SK-N-SH (cell line): ENCODE measurements at regions not wholly inside any gene's neighbourhood (a gene's known extent, or its start where the extent isn't known, plus 50 kb on each side); places are given as distances from the start of the nearest gene placed in this dataset.
"Not testable (repeated sequence)": the region's sequence is repeated elsewhere in the genome, so short reads cannot be mapped to it uniquely, and the experiment has no call there.

Experiments
- CTCF ChIA-PET: fragments of 300-600, 350-600 bp; formaldehyde crosslinking; extraction: SDS; loops from one replicate; lab custom pipeline; 2021; lab: Yijun Ruan, JAX
- POLR2A ChIA-PET: fragments of 350-600 bp; sonication (Branson Sonifier 250); formaldehyde crosslinking; extraction: SDS; loops from one replicate; lab custom pipeline; 2020; ENCODE audit warnings: antibody characterized with exemption, inconsistent platforms; lab: Yijun Ruan, JAX
- DNase-seq: peaks from one replicate; pipeline ENCODE4 v3.0.0; 2012
- H2AFZ ChIP-seq: fragments of 200-600 bp; sonication (generic); 2 replicates; pipeline ENCODE4 v1.8.1; 2016; ENCODE audit warnings: antibody characterized with exemption, mild to moderate bottlenecking, low read depth
- H3F3A ChIP-seq: fragments of 200-600 bp; sonication (generic); replicated peaks from 2 replicates; pipeline ENCODE3; 2016; ENCODE audit warnings: antibody characterized with exemption, mild to moderate bottlenecking; ENCODE audit not compliant: insufficient read depth
- H3K27ac ChIP-seq, 2 experiments: fragments of 200-500 bp in 1 of 2; fragments of 200-600 bp in 1 of 2; sonication (Bioruptor generic) in 1 of 2; sonication (generic), shearing (Covaris generic) in 1 of 2; 2 replicates each; pipeline versions ENCODE4 v1.5.1 to v1.6.1; 2014 to 2016; ENCODE audit warnings: low read depth in 2 of 2, inconsistent platforms in 1 of 2, low read length in 1 of 2, mild to moderate bottlenecking in 1 of 2, mixed read lengths in 1 of 2
- H3K27me3 ChIP-seq: fragments of 200-600 bp; sonication (generic), shearing (Covaris generic); 2 replicates; pipeline ENCODE4 v1.6.1; 2016; ENCODE audit warnings: mixed run types; ENCODE audit not compliant: insufficient read depth
- H3K36me3 ChIP-seq, 2 experiments: fragments of 200-500 bp in 1 of 2; fragments of 200-600 bp in 1 of 2; sonication (Bioruptor generic) in 1 of 2; sonication (generic) in 1 of 2; replicated peaks in 1 of 2; 2 replicates each; pipeline versions ENCODE3 to v1.5.1; 2014 to 2016; ENCODE audit warnings: low read length in 1 of 2, mild to moderate bottlenecking in 1 of 2; ENCODE audit not compliant: insufficient read depth in 2 of 2, control insufficient read depth in 1 of 2
- H3K4me1 ChIP-seq, 2 experiments: fragments of 200-500 bp in 1 of 2; fragments of 200-600 bp in 1 of 2; sonication (Bioruptor generic) in 1 of 2; sonication (generic), shearing (Covaris generic) in 1 of 2; 2 replicates each; pipeline versions ENCODE4 v1.5.1 to v1.6.1; 2014 to 2016; ENCODE audit warnings: low read depth in 1 of 2, low read length in 1 of 2, mixed run types in 1 of 2; ENCODE audit not compliant: insufficient read depth in 2 of 2, control insufficient read depth in 1 of 2
- H3K4me2 ChIP-seq: fragments of 200-600 bp; sonication (generic), shearing (Covaris generic); 2 replicates; pipeline ENCODE4 v1.6.1; 2017; ENCODE audit warnings: mixed run types
- H3K4me3 ChIP-seq, 2 experiments: fragments of 200-500 bp in 1 of 2; fragments of 200-600 bp in 1 of 2; sonication (Bioruptor generic) in 1 of 2; sonication (generic), shearing (Covaris generic) in 1 of 2; 2 replicates each; pipeline versions ENCODE4 v1.5.1 to v1.8.1; 2014 to 2016; ENCODE audit warnings: low read depth in 2 of 2, inconsistent platforms in 1 of 2, low read length in 1 of 2, mild to moderate bottlenecking in 1 of 2, mixed read lengths in 1 of 2, moderate library complexity in 1 of 2
- H3K79me2 ChIP-seq: fragments of 200-600 bp; sonication (generic); 2 replicates; pipeline ENCODE4 v1.8.1; 2017; ENCODE audit warnings: mild to moderate bottlenecking; ENCODE audit not compliant: insufficient read depth
- H3K9ac ChIP-seq: fragments of 200-600 bp; sonication (generic); 2 replicates; pipeline ENCODE4 v1.6.1; 2017; ENCODE audit warnings: mixed run types
- H3K9me2 ChIP-seq: fragments of 200-600 bp; sonication (generic); 2 replicates; pipeline ENCODE4 v1.6.1; 2017; ENCODE audit warnings: mixed run types
- H3K9me3 ChIP-seq: fragments of 200-600 bp; sonication (generic); 2 replicates; pipeline ENCODE4 v1.6.1; 2017; ENCODE audit warnings: mixed run types, mild to moderate bottlenecking, moderate library complexity
- H4K20me1 ChIP-seq: fragments of 200-600 bp; sonication (generic); 2 replicates; pipeline ENCODE4 v1.6.1; 2017; ENCODE audit warnings: mild to moderate bottlenecking, mixed run types; ENCODE audit not compliant: insufficient read depth
- CHD2 ChIP-seq: fragments of 150-350 bp; IDR thresholded peaks from 2 replicates; pipeline ENCODE4 v1.6.1; 2018; ENCODE audit warnings: low read length; ENCODE audit not compliant: partially characterized antibody
- CTCF ChIP-seq: fragments of 200-600 bp; sonication (generic); IDR thresholded peaks from 2 replicates; pipeline ENCODE4 v1.6.1; 2017; ENCODE audit warnings: antibody characterized with exemption, mild to moderate bottlenecking, moderate library complexity
- IRF3 ChIP-seq: fragments of 150-350 bp; IDR thresholded peaks from 2 replicates; pipeline ENCODE4 v1.6.1; 2016; ENCODE audit warnings: mild to moderate bottlenecking, low read depth, low read length
- MXI1 ChIP-seq: IDR thresholded peaks from 2 replicates; pipeline ENCODE4 v1.6.1; 2012; ENCODE audit warnings: mild to moderate bottlenecking, low read depth, low read length, improper control_type of control experiment
- PBX3 ChIP-seq: IDR thresholded peaks from 2 replicates; pipeline ENCODE4; 2012
- REST ChIP-seq: IDR thresholded peaks from 2 replicates; pipeline ENCODE4 v1.6.1; 2012; ENCODE audit warnings: mild to moderate bottlenecking, low read depth, low read length, moderate library complexity
- SMC3 ChIP-seq: IDR thresholded peaks from 2 replicates; pipeline ENCODE4 v1.6.1; 2012; ENCODE audit warnings: low read depth, low read length, improper control_type of control experiment
- WGBS: methylation state at CpG from one replicate; pipeline ENCODE4 v1.1.6; 2017; ENCODE audit warnings: low lambda C conversion rate; 5-methylcytosine and 5-hydroxymethylcytosine counted together

- H4K20me1 ChIP-seq, H3K9ac ChIP-seq, H3K27me3 ChIP-seq, H3K27ac ChIP-seq, H3K9me3 ChIP-seq, H3K4me3 ChIP-seq, H3K4me2 ChIP-seq, DNase-seq, H3F3A ChIP-seq, H3K36me3 ChIP-seq, H3K79me2 ChIP-seq, H2AFZ ChIP-seq, H3K9me2 ChIP-seq, CTCF ChIA-PET, H3K4me1 ChIP-seq, POLR2A ChIA-PET: not testable (repeated sequence)
- WGBS = 64% methylated on average over 7 of the region's 7 CpGs
These were observed 116.4 kb upstream of the CRY1 start for GRCh38 chr12:107209700-107210099.

- H3F3A ChIP-seq, H3K9me3 ChIP-seq, H3K27ac ChIP-seq, POLR2A ChIA-PET, H3K27me3 ChIP-seq, DNase-seq, H4K20me1 ChIP-seq, H3K4me1 ChIP-seq, H3K4me3 ChIP-seq, H3K36me3 ChIP-seq, H3K4me2 ChIP-seq, H3K9ac ChIP-seq, CTCF ChIA-PET, H3K9me2 ChIP-seq, H2AFZ ChIP-seq, H3K79me2 ChIP-seq: not testable (repeated sequence)
- no CpG with 5 or more reads among the region's 3 CpGs for WGBS
These were observed 121.0 kb upstream of the CRY1 start for GRCh38 chr12:107214373-107214773.

- H3K36me3 ChIP-seq, H4K20me1 ChIP-seq, H3K27me3 ChIP-seq, POLR2A ChIA-PET, H2AFZ ChIP-seq, CTCF ChIA-PET, H3K79me2 ChIP-seq, H3K4me1 ChIP-seq, H3K4me2 ChIP-seq, H3K27ac ChIP-seq, H3K9ac ChIP-seq, DNase-seq, H3K4me3 ChIP-seq, H3F3A ChIP-seq, H3K9me2 ChIP-seq, H3K9me3 ChIP-seq: not testable (repeated sequence)
- WGBS = 71% methylated on average over 7 of the region's 7 CpGs
These were observed 123.1 kb upstream of the CRY1 start for GRCh38 chr12:107216411-107216810.

- no peak for DNase-seq
- CTCF ChIA-PET = no interaction called here
- Histone ChIP-seq H3K4me3 (no peak overlapping the region), H2AFZ (no peak overlapping the region), H3K9ac (no peak overlapping the region), H3K9me2 (no peaks in the 10 kb centered on the region), H3F3A (no peaks in the 10 kb centered on the region), H3K9me3 (no peaks in the 10 kb centered on the region), H3K27me3 (no peaks in the 10 kb centered on the region; the same call in 1 of the 2 replicates), H3K4me1 (no peaks in the 10 kb centered on the region), H3K27ac (no peak overlapping the region), H3K79me2 (no peaks in the 10 kb centered on the region), H3K4me2 (no peak overlapping the region), H3K36me3 (no peaks in the 10 kb centered on the region), H4K20me1 (no peaks in the 10 kb centered on the region)
- POLR2A ChIA-PET = no interaction called here
- 39% methylated on average over 3 of the region's 3 CpGs for WGBS
- TF ChIP-seq CTCF (no peak), IRF3 (no peak), PBX3 (no peak), CHD2 (no peak), SMC3 (no peak), REST (no peak), MXI1 (no peak)
These were observed 126.0 kb upstream of the CRY1 start for GRCh38 chr12:107219301-107219700.
